Brain microvascular endothelial cell (primary cell): ENCODE measurements at regions not wholly inside any gene's neighbourhood (a gene's known extent, or its start where the extent isn't known, plus 50 kb on each side); places are given as distances from the start of the nearest gene placed in this dataset.

ENCODE experiments used
- DNase-seq: peaks from one replicate; pipeline ENCODE4 v3.0.0-alpha.2; 2020
- H3K27ac ChIP-seq: fragments of 250-450 bp; sonication (Bioruptor Pico); 2 replicates; pipeline ENCODE4 v1.5.1; 2020; ENCODE audit warnings: mild to moderate bottlenecking, moderate library complexity
- H3K27me3 ChIP-seq: fragments of 250-450 bp; sonication (Bioruptor Pico); replicated peaks from 2 replicates; pipeline ENCODE4 v1.5.1; 2020; ENCODE audit warnings: mild to moderate bottlenecking
- H3K36me3 ChIP-seq: fragments of 250-450 bp; sonication (Bioruptor Pico); replicated peaks from 2 replicates; pipeline ENCODE4 v1.5.1; 2020; ENCODE audit warnings: mild to moderate bottlenecking
- H3K4me3 ChIP-seq: 2 replicates; pipeline ENCODE4 v1.5.1; 2011; ENCODE audit warnings: low read depth, mild to moderate bottlenecking, control low read depth, low read length, moderate library complexity
- in situ Hi-C: cut with HindIII; loops from 2 replicates; pipeline ENCODE4 v1.10.0; 2017; ENCODE audit warnings: low sequenced_read_pairs, low pct_ligation_motif_present
- TF ChIP-seq, protein P1 (sequence below): IDR thresholded peaks from 2 replicates; pipeline ENCODE4 v1.5.1; 2011; ENCODE audit warnings: low read depth, mild to moderate bottlenecking, moderate library complexity, low read length, control low read depth, inconsistent platforms; ENCODE audit errors: missing control alignments

DNA sequence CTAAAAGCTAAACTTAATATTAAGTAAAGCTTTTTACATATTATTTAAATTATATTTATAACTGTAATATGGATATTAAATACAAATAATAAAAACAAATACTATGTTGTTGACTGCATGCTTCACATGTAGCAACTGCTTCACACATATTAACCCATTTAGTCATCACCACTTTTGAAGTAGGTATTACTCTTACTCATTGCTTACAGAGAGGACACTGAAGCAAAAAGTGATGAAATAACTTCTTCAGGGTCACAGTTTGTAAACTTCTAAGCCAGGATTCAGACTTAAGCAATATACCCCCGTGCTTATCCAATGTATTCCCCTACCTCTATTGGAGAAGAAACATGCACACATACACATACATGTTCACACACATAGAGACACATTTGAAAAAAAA, 166.6 kb downstream of the DKK2 start:
- Histone ChIP-seq H3K27ac (peak overlapping the region; percentile 74), H3K4me3 (no peak overlapping the region), H3K27me3 (no peaks in the 10 kb centered on the region), H3K36me3 (no peaks in the 10 kb centered on the region)
- TF ChIP-seq, protein P1, sequence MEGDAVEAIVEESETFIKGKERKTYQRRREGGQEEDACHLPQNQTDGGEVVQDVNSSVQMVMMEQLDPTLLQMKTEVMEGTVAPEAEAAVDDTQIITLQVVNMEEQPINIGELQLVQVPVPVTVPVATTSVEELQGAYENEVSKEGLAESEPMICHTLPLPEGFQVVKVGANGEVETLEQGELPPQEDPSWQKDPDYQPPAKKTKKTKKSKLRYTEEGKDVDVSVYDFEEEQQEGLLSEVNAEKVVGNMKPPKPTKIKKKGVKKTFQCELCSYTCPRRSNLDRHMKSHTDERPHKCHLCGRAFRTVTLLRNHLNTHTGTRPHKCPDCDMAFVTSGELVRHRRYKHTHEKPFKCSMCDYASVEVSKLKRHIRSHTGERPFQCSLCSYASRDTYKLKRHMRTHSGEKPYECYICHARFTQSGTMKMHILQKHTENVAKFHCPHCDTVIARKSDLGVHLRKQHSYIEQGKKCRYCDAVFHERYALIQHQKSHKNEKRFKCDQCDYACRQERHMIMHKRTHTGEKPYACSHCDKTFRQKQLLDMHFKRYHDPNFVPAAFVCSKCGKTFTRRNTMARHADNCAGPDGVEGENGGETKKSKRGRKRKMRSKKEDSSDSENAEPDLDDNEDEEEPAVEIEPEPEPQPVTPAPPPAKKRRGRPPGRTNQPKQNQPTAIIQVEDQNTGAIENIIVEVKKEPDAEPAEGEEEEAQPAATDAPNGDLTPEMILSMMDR, result no peak
- in situ Hi-C loops, result no loop called here
- DNase-seq, result peak; percentile 11

DNA sequence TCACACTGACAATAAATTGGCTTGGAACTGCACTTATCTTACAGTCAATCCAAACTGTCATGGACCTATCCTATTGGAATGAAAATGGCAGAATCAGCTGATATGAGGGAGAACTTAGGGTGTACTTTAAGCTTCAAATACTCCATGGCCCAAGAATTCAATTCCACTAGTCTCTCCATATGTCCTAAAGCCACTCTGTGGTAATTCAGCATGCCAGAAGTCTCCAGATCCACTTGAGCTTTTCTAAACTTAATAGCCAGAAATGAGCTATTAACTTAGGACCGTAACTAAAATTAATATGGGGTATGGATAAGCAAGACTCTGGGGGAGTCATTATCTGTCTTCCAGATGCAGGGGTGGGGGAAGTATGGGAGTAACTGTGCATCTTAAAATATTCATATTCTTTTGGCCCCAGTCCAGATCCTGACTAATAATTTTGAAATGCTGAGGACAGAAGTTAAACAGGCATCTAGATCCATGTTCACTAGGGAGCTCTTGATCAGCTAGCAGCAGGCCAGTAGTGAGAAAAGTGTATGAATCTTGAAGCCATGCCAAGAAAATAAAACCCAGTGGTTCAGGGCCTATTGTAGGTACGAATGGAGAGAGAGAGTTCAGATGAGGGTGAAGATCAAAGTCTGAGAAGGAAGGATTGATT, 167.6 kb downstream of the DKK2 start:
- Histone ChIP-seq H3K4me3 (no peak overlapping the region), H3K27ac (peak overlapping the region; percentile 74), H3K36me3 (no peaks in the 10 kb centered on the region), H3K27me3 (no peaks in the 10 kb centered on the region)
- DNase-seq, result peak; percentile 85
- TF ChIP-seq, protein P1, result no peak
- in situ Hi-C loops, result no loop called here

DNA sequence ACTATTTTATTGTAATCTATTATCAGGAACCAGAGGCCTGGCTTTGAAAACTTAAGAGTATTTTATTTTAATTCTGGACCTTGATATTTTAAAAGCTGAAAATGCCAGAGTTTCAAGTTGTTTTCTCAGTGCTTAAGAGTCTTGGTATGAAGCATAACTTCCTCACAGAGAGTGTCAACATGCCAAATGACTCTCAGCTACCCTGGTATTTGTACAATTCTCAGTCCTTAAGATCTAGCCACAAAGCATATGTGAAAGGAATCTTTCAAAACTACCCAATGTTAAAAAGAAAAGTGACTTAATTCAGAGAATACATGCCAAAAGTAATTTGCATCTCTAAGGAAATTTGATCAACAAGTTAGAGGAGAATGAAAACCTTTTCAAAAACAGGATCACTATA, 171.9 kb downstream of the DKK2 start:
- TF ChIP-seq, protein P1, result no peak
- no peak overlapping the region for H3K4me3 ChIP-seq
- in situ Hi-C loops, result no loop called here
- H3K27me3 ChIP-seq, result no peaks in the 10 kb centered on the region
- H3K27ac ChIP-seq, result peak overlapping the region; percentile 64
- peak; percentile 75 for DNase-seq
- no peaks in the 10 kb centered on the region for H3K36me3 ChIP-seq

DNA sequence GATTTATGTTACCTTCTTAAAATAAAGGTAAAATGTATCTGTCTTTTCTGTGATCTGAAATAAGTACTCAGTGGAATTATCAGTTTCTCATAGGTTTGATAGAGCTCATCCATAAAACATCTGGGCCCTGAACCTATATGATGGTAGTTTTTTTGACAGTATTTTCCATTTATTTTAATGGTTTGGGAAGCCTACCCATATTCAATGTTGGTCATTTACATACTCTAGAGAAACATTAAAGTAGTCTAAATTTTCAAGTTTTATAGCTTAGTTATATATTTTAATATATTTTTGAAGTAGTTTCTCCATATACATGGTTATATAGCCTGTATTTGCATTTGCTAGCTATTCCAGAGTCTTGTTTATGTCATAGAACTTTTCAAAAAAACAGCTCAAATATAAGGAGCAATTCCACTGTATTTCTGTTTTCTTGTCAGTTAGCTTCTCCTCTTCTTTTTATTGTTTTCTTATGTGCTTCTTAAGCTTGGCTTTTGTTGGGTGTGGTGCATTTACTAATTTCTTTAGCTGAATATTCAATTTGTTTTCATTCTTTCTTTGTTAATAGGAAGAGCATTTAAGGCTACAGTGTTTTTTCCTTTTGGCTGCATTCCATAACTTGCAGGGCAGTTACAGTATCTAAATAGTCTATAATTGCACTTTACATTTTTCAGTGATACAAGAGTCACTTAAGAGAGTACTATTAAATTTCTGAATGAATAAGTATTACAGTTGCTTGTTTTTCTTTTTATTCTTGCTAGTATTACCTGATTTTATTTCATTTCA, 181.4 kb downstream of the DKK2 start:
- TF ChIP-seq, protein P1, result no peak
- Histone ChIP-seq H3K27ac (no peak overlapping the region), H3K27me3 (no peaks in the 10 kb centered on the region), H3K36me3 (no peaks in the 10 kb centered on the region), H3K4me3 (no peak overlapping the region)
- in situ Hi-C loops, result no loop called here
- DNase-seq, result no peak

DNA sequence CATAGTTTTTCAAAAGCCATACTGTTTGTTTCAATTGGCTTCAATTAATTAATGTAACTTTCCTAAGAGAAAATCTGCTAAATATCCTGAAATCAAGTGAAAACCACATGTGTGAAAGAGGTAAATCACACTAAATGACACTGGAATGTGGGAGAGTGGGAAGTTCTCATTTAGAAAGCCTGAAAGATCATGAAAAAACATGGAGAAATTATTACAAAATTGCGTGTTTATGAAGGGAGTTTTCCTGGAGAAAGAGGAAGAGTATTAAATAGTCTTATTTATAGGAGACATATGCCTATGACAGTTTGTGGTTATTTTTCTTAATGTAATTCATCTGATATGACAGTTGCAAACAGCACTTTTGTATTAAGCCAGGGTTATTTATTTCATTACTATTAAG, 183.7 kb downstream of the DKK2 start:
- Histone ChIP-seq H3K4me3 (no peak overlapping the region), H3K27ac (no peak overlapping the region), H3K27me3 (no peaks in the 10 kb centered on the region), H3K36me3 (no peaks in the 10 kb centered on the region)
- DNase-seq, result no peak
- TF ChIP-seq, protein P1, result no peak
- in situ Hi-C loops, result no loop called here
